ENCODE measurements at regions not wholly inside any gene's neighbourhood (a gene's known extent, or its start where the extent isn't known, plus 50 kb on each side); places are given as distances from the start of the nearest gene placed in this dataset.

DNA sequence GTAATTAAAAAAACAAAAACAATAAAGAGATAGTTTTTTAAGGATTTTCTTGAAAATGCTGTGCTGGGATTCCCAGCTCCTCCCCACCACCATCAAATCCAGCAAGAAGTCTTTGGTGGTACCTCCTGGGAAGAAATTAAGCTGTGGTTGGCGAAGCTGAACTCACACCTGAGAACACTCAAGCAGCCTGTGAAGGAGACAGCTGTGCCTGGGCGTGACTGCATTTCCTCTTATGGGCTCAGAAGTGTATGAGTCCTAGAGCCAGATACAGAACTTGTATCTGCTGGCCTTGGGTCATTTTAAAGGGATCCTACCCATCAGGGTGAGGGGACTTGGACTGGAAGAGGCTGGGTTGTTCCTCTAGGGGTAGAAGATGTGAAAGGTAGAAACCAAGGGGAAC lies 561.2 kb upstream of the SGCD start:
- Histone ChIP-seq H3K4me1 (no peaks in the 10 kb centered on the region), H3K4me2 (no peak overlapping the region), H3K27ac (no peak overlapping the region), H3K9me3 (no peaks in the 10 kb centered on the region), H3K4me3 (no peak overlapping the region)
- DNase-seq (ENCODE audit: low read depth in 1 of 2, low spot score in 1 of 2) = no peak
- FAIRE-seq = no peak
- 16% methylated on average over 2 of the region's 2 CpGs for WGBS (ENCODE audit: missing lambda C conversion rate)
- ChIA-PET CTCF (no interaction called here), POLR2A (no interaction called here)
- TF ChIP-seq JUN (IDR thresholded peaks at IDR 0.05) (no peak), CEBPB (IDR thresholded peaks at IDR 0.05) (no peak), BCL3 (IDR thresholded peaks at IDR 0.05) (no peak), ELK1 (IDR thresholded peaks at IDR 0.05; ENCODE audit: low read depth, low read length) (no peak), EHF (CRISPR knock-in tag; IDR thresholded peaks at IDR 0.05) (no peak)
- no peak for ATAC-seq

GRCh38 chr5:155767470-155767869 lies 559.5 kb upstream of the SGCD start:
- WGBS (ENCODE audit: missing lambda C conversion rate) = 41% methylated on average over 2 of the region's 2 CpGs
- Histone ChIP-seq H3K4me1 (no peaks in the 10 kb centered on the region), H3K9me3 (no peaks in the 10 kb centered on the region), H3K4me3 (no peak overlapping the region), H3K4me2 (no peak overlapping the region), H3K27ac (no peak overlapping the region)
- ChIA-PET POLR2A (no interaction called here), CTCF (no interaction called here)
- no peak for TF ChIP-seq PBX3 (IDR thresholded peaks at IDR 0.05)
- no peak for TF ChIP-seq ZFP36 (IDR thresholded peaks at IDR 0.05; ENCODE audit: borderline replicate concordance, partially characterized antibody)
- no peak for TF ChIP-seq MAZ (IDR thresholded peaks at IDR 0.05; ENCODE audit: borderline replicate concordance, low read depth, low read length)
- TF ChIP-seq, protein P1, sequence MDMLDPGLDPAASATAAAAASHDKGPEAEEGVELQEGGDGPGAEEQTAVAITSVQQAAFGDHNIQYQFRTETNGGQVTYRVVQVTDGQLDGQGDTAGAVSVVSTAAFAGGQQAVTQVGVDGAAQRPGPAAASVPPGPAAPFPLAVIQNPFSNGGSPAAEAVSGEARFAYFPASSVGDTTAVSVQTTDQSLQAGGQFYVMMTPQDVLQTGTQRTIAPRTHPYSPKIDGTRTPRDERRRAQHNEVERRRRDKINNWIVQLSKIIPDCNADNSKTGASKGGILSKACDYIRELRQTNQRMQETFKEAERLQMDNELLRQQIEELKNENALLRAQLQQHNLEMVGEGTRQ (IDR thresholded peaks at IDR 0.05) = no peak
- TF ChIP-seq EP300 (IDR thresholded peaks at IDR 0.05) = no peak
- no peak for TF ChIP-seq CHD2 (IDR thresholded peaks at IDR 0.05; ENCODE audit: low read length, partially characterized antibody)
- TF ChIP-seq ZSCAN20 (CRISPR knock-in tag; IDR thresholded peaks at IDR 0.05) = no peak
- TF ChIP-seq FOSB (CRISPR knock-in tag; IDR thresholded peaks at IDR 0.05) = no peak
- TF ChIP-seq TP53 (CRISPR knock-in tag; IDR thresholded peaks at IDR 0.05) = no peak
- TF ChIP-seq MYC (IDR thresholded peaks at IDR 0.05; ENCODE audit: borderline replicate concordance, low read length) = no peak
- TF ChIP-seq HOXB13 (CRISPR knock-in tag; IDR thresholded peaks at IDR 0.05; ENCODE audit: low read depth) = no peak
- no peak for TF ChIP-seq JUN (IDR thresholded peaks at IDR 0.05)
- no peak for TF ChIP-seq EHF (CRISPR knock-in tag; IDR thresholded peaks at IDR 0.05)
- TF ChIP-seq HOXA7 (CRISPR knock-in tag; IDR thresholded peaks at IDR 0.05) = no peak
- TF ChIP-seq, protein P2, sequence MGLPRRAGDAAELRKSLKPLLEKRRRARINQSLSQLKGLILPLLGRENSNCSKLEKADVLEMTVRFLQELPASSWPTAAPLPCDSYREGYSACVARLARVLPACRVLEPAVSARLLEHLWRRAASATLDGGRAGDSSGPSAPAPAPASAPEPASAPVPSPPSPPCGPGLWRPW (IDR thresholded peaks at IDR 0.05) = no peak
- no peak for TF ChIP-seq SMC3 (IDR thresholded peaks at IDR 0.05)
- no peak for FAIRE-seq
- no peak for DNase-seq (ENCODE audit: low read depth in 1 of 2, low spot score in 1 of 2)
- ATAC-seq = no peak

- no peak for FAIRE-seq
- Histone ChIP-seq H3K4me2 (no peak overlapping the region), H3K9me3 (no peaks in the 10 kb centered on the region), H3K4me1 (no peaks in the 10 kb centered on the region), H3K4me3 (no peak overlapping the region), H3K27ac (no peak overlapping the region)
- DNase-seq (ENCODE audit: low read depth in 1 of 2, low spot score in 1 of 2) = no peak
- CTCF ChIA-PET = no interaction called here
- 57% methylated on average over 3 of the region's 3 CpGs for WGBS (ENCODE audit: missing lambda C conversion rate)
- POLR2A ChIA-PET = no interaction called here
- TF ChIP-seq CHD2 (IDR thresholded peaks at IDR 0.05; ENCODE audit: low read length, partially characterized antibody) = no peak
- TF ChIP-seq HOXA7 (CRISPR knock-in tag; IDR thresholded peaks at IDR 0.05) = no peak
- no peak for TF ChIP-seq RCOR1 (IDR thresholded peaks at IDR 0.05; ENCODE audit: low read depth, low read length)
- ATAC-seq = no peak
Measured at GRCh38 chr5:155768332-155768731, 558.6 kb upstream of the SGCD start.

Data from A549 (cell line).